Uterus (tissue), 2 donors: ENCODE measurements at regions not wholly inside any gene's neighbourhood (a gene's known extent, or its start where the extent isn't known, plus 50 kb on each side); places are given as distances from the start of the nearest gene placed in this dataset.

Experiments used
- CTCF ChIP-seq, 4 experiments: fragments of 200-600 bp in 2 of 4; fragments of 450-650 bp in 2 of 4; sonication (generic) in 2 of 4; IDR thresholded peaks; one replicate each; pipeline ENCODE4 v1.5.1; 2016 to 2019; ENCODE audit warnings: antibody characterized with exemption in 4 of 4, mild to moderate bottlenecking in 2 of 4, moderate library complexity in 1 of 4
- POLR2A ChIP-seq, 2 donors: fragments of 450-650 bp; IDR thresholded peaks; one replicate each; pipeline ENCODE4 v1.6.1; 2016; ENCODE audit warnings: antibody characterized with exemption in 2 of 2, mild to moderate bottlenecking in 1 of 2, moderate library complexity in 1 of 2

GRCh38 chr11:98115873-98116272, 904.9 kb upstream of the CNTN5 start:
- TF ChIP-seq CTCF (IDR thresholded peaks at IDR 0.05) (no peak), POLR2A (IDR thresholded peaks at IDR 0.05) (no peak)
